ENCODE measurements at regions not wholly inside any gene's neighbourhood (a gene's known extent, or its start where the extent isn't known, plus 50 kb on each side); places are given as distances from the start of the nearest gene placed in this dataset.

GRCh38 chr6:133756078-133756695 lies 132.7 kb upstream of the TCF21 start:
- WGBS, 2 donors = 40 to 48% methylated on average over 3 of the region's 3 CpGs
- Histone ChIP-seq H3K9me3 (no peaks in the 10 kb centered on the region), H3K4me1 (no peaks in the 10 kb centered on the region), H3K36me3 (no peaks in the 10 kb centered on the region), H3K27me3 (no peaks in the 10 kb centered on the region), H3K27ac (no peak overlapping the region), H3K4me3 (no peak overlapping the region)
- ATAC-seq (no peak), DNase-seq (no peak), FAIRE-seq (no peak)
- intact Hi-C loops (cut with DNase I) = no loop called here
- no peak for TF ChIP-seq CTCF (IDR thresholded peaks at IDR 0.05)

GRCh38 chr6:133757335-133757734 lies 131.6 kb upstream of the TCF21 start:
- intact Hi-C loops (cut with DNase I) = no loop called here
- no peak for DNase-seq
- 43 to 63% methylated on average over 2 of the region's 2 CpGs for WGBS, 2 donors

GRCh38 chr6:133758815-133759335 lies 130.0 kb upstream of the TCF21 start:
- TF ChIP-seq CTCF (IDR thresholded peaks at IDR 0.05) = no peak
- H3K27me3 ChIP-seq = no peaks in the 10 kb centered on the region
- DNase-seq (no peak), ATAC-seq (no peak), FAIRE-seq (no peak)
- WGBS, 2 donors = 21 to 24% methylated on average over 2 of the region's 2 CpGs
- no peak overlapping the region for H3K27ac ChIP-seq
- H3K4me3 ChIP-seq = no peak overlapping the region
- H3K4me1 ChIP-seq = no peaks in the 10 kb centered on the region
- intact Hi-C loops (cut with DNase I) = no loop called here
- no peaks in the 10 kb centered on the region for H3K36me3 ChIP-seq
- H3K9me3 ChIP-seq = no peaks in the 10 kb centered on the region

More at GRCh38 chr6:133757335-133757734, 131.6 kb upstream of the TCF21 start:
- H3K9me3 ChIP-seq = no peaks in the 10 kb centered on the region
- H3K36me3 ChIP-seq = no peaks in the 10 kb centered on the region
- FAIRE-seq (peak; percentile 20), ATAC-seq (no peak)
- H3K27me3 ChIP-seq = no peaks in the 10 kb centered on the region
- TF ChIP-seq CTCF (IDR thresholded peaks at IDR 0.05) = no peak
- H3K4me1 ChIP-seq = no peaks in the 10 kb centered on the region
- no peak overlapping the region for H3K4me3 ChIP-seq
- H3K27ac ChIP-seq = no peak overlapping the region

GRCh38 chr6:133759524-133759923 lies 129.4 kb upstream of the TCF21 start:
- intact Hi-C loops (cut with DNase I) = no loop called here
- Histone ChIP-seq H3K36me3 (no peaks in the 10 kb centered on the region), H3K4me1 (no peaks in the 10 kb centered on the region), H3K4me3 (no peak overlapping the region), H3K27me3 (no peaks in the 10 kb centered on the region), H3K9me3 (no peaks in the 10 kb centered on the region), H3K27ac (no peak overlapping the region)
- 67 to 77% methylated on average over 7 of the region's 7 CpGs for WGBS, 2 donors
- ATAC-seq (no peak), DNase-seq (no peak), FAIRE-seq (no peak)
- TF ChIP-seq CTCF (IDR thresholded peaks at IDR 0.05) = no peak

GRCh38 chr6:133761706-133762105 lies 127.2 kb upstream of the TCF21 start:
- no peak for TF ChIP-seq CTCF (IDR thresholded peaks at IDR 0.05)
- no peaks in the 10 kb centered on the region for H3K27me3 ChIP-seq
- intact Hi-C loops (cut with DNase I) = no loop called here
- FAIRE-seq = no peak
- no peaks in the 10 kb centered on the region for H3K9me3 ChIP-seq
- WGBS, 2 donors = 24 to 31% methylated on average over 1 of the region's 1 CpG
- no peak overlapping the region for H3K4me3 ChIP-seq
- H3K36me3 ChIP-seq = no peaks in the 10 kb centered on the region
- ATAC-seq = no peak
- DNase-seq = no peak
- no peak overlapping the region for H3K27ac ChIP-seq
- no peaks in the 10 kb centered on the region for H3K4me1 ChIP-seq
